Activated CD4-positive, alpha-beta T cell treated with anti-CD3 and anti-CD28 coated beads, Interleukin-2, amount 50 U/mL, for 4 hours (primary cell): ENCODE measurements at regions not wholly inside any gene's neighbourhood (a gene's known extent, or its start where the extent isn't known, plus 50 kb on each side); places are given as distances from the start of the nearest gene placed in this dataset.

Experiments used
- DNase-seq, 2 experiments: peaks; one replicate each; pipeline ENCODE4 v3.0.0-alpha.2; 2020

GRCh38 chr7:25520516-25520915 is 292.2 kb upstream of the NPVF start:
- no peak for DNase-seq

DNA sequence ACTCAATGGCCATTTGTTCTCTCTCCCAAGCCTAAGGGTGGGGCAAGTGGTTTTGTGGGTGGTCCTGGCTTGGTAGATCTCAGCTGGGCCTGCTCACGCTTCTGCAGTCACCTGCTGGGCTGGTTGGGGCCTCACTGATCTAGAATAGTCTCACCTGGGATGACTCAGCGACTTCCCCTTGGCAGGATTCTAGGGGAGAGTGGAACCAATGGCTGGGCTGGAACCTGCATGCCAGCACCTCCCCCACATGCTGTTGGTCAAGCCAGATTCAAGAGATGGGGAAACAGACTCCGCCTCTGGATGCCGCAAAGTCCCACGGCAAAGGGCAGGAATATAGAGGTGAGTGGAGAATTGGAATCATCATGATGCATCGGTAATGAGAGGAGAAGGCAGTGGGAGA is 292.9 kb upstream of the NPVF start:
- DNase-seq: no peak

- DNase-seq: no peak
These were observed 294.4 kb upstream of the NPVF start for GRCh38 chr7:25522727-25523126.

DNA sequence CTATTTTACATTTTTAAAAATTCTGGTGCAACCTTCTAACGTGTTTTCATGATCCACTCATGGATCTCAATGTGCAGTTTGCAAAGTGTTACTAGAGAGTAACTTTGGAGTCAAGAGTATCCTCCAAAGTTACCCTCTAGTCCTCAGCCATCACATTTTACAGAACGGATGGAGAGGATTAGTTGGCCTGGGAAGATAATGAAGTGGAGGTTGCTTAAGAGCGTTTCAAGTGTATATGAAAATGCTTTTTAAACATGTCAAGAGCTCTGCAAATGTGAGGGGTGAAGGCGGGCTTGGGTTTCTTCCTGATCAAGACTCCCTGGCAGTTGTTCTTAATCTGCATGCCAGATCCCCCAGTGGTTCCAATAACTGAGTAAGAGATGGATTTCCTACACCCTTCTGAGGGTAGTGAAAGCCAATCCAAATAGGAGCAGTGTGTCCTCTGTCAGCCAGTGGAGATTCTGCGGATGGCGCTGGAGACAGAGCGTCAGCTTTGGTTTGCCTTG is 299.4 kb upstream of the NPVF start:
- DNase-seq: no peak

DNA sequence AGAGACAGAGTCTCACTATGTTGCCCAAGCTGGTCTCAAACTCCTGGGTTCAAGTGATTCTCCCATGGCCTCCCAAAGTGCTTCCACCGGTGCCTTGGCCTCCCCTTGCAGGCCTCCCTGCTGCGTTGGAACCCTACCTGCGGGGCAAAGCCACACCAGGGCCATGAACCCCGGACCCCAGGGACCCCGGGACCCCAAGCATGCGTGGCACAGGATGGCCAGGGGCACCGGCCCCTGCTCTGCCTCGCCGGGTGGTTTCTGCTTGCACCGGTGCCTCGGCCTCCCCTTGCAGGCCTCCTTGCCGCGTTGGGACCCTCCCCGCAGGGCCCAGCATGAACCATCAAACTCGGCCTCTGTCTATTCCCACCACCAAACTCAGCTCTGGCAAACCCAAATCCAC is 301.0 kb upstream of the NPVF start:
- DNase-seq: no peak

- no peak for DNase-seq
These were observed 308.6 kb upstream of the NPVF start for GRCh38 chr7:25536851-25537250.

DNA sequence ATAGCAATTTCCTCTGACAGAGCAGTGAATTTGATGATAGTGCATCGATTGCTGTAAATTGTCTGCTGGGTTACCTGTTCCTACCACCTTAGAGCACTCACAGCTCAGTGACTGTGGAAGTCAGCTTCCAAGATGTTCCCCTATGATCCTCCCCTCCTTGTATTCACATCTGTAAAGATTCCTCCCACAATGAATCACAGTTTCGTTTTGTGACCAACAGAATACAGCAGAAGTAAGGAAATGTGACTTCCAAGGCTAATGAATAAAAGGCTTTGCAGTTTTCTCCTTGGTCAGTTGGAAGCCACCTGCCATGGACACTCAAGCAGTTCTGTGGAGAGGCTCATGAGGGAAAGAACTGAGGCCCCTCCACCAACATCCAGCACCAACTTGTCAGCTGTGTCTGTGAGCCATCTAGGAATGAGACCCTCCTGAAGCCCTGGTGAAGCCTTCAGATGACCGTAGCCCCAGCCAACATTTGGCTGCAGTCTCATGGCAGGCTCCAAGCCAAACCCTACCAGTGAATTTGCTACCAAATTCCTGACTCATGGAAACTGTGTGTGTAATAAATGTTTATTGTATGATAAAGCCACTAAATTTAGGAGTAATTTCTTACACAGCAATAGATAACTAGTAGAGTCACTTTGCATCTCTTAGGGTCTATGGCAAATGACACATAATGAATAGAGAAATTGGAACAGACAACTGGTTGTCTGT is 309.5 kb upstream of the NPVF start:
- no peak for DNase-seq

DNA sequence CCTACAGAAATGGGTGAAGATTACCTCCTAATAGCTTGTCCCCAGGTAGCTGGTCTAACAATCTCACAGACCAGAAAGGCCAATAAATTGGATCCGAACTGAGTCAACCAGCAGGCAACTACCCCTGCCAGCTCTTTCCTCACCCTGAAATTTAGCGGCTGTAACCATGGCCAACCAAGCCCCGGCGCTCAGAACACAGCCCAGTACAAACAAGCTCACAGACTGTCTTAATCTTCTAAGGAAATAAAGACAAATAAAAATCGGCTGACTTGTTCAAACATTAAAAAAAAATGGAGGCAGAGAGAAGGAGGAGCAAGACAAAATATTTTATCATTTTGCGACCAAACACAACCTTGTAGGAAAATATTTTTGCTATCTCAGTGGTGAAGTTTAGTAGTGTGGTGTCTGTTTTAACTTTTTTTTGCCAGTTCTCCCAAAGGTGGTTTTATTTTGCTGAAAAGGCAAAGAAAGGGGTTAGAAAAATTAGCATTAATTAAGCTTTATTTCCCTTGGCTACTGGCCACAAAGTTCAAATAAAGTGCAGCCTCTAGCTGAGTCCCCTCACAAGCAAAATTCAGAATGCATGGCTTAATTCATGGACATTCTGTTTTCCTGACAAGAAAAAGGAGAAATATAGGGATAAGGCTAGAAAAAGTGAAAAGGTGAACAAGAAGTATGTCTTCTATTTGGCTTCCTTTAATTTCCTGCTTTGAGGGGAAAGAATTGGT is 313.0 kb upstream of the NPVF start:
- DNase-seq: no peak

DNA sequence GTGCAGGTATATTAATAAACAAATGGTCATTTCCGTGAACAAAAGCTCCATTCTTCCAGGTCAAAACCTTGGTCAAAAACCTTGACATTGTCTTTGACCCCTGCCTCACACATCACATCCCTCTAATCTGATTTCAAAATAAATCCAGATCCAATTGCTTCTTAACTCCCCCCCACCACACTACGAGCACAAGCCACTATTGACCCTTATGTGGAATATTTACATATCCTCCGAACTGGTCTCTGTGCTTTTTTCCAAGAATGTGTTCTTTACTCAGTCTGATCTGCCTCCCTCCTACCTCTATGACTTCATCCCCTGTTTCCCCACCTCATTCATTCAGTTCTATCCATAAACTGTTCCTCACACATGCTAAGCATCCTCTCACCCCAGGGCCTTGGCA is 313.6 kb upstream of the NPVF start:
- DNase-seq: no peak

- DNase-seq: no peak
These were observed 314.9 kb upstream of the NPVF start for GRCh38 chr7:25543210-25543609.

DNA sequence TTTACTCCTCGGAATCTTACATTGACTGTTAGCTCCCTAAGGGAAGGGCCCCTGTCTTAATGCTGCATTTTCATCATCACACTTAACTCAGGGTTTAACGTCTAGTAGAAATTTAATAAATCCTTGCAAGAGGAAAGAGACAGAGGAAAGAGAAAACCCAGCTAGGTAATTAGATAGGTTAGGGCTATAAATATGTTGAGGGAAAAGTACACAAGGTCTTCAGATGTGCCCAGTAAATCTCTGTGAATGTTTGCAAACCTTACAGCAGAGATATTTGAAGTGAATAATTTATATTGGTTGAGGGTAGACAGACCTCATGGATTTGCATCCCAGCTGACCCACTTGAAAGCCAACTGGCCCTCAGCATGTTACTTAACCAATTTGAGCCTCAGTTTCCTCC is 315.5 kb upstream of the NPVF start:
- DNase-seq: no peak

- DNase-seq: no peak
These were observed 316.0 kb upstream of the NPVF start for GRCh38 chr7:25544254-25544653.

- no peak for DNase-seq
These were observed 317.1 kb upstream of the NPVF start for GRCh38 chr7:25545124-25546008.

GRCh38 chr7:25546306-25546705 is 318.0 kb upstream of the NPVF start:
- DNase-seq: no peak

- DNase-seq: no peak
These were observed 321.1 kb upstream of the NPVF start for GRCh38 chr7:25549271-25549921.

DNA sequence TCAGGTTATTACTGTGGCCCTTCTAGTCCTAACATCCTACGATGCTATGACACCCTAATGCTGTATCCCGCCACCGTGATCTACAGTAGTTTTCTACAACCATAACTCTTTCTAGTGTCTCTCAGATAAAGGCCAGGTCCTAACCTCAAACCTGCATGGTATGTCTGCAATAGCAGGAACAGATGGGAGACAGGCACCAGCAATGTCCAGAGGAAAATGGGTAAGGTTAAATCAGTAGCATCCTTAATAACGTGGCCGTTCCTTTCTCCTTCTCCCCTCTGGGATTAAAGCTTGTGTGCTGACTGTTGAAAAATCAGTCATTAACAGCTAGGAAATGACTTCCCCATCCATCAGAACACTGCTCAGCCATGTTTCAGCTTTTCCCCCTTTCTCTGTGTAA is 321.9 kb upstream of the NPVF start:
- no peak for DNase-seq

- DNase-seq: no peak
These were observed 324.7 kb upstream of the NPVF start for GRCh38 chr7:25552998-25553397.

DNA sequence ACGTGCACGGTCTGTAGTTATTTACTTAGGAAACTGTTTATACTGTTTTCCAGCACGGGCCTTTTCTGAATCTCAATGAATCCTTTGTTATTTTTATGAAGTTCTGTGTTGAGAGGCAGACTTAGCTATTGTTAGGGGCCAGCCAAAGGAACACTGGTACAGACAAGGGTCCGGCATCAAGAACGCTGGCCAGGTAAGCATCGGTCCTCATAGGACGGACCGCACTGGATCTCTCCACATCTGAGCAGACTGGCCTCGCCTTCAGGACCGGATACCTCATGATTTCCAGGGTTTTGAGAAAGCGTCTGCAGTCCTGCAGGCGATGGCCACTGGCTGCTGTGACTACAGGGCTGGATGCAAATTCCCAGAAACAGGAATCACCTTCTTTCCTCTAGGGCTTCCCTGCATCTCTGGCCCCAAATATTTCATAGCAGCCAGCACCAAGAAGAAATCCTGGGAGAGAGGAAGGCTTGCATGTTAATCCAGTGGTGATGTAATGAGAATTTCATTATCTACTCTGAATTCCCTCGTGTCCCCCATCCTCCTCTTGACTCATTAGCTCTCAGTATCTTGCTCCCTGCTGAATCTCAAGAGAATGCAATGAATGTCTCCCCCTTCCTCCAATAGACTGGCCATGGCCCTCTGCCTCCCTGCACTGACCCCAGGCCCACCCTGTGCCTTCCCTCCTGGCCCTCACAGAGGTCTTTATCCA is 325.4 kb upstream of the NPVF start:
- DNase-seq: no peak

DNA sequence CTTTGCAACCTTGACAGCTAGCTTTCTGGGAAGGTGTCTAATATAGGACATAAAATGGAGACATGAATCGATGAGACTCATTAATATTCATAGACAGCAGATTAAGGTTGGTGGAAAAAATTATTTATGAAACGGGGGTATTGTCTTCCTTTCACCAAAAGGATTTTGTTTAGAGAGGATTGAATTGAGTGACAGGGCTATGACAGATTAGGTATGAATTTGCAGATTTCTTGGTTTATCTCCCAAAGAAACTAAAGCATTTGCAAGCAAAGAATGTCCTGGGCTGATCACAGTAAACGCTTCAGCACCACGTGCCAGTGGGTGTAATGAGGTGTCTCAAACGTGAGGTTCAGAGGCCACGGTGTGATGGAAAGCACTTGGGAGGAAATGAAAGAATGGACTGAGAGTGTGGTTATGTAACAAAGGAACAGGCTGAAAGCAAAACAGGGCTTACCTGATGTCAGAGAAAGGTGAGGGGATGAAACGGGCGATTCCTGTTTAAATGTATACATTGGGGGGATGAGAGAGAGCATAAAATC is 329.2 kb upstream of the NPVF start:
- no peak for DNase-seq

GRCh38 chr7:25557930-25558329 is 329.6 kb upstream of the NPVF start:
- DNase-seq: no peak

DNA sequence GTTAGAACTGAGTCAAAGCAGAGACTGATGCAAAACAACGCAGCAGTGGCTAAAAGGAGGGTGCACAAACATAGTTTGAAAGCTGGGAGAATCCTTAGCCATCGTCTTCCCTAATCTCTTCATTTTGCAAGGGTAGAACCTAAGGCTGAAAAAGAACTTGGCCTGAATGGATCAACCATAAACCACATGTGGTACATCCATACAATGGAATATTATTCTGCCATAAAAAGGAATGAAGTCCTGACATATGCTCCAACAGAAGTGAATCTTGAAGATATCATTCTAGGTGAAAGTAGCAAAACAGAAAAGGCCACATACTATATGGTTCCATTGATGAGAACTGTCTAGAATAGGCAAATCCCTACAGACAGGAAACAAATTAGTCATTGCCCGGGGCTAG is 330.3 kb upstream of the NPVF start:
- no peak for DNase-seq
